Calu3 (cell line): ENCODE measurements at regions not wholly inside any gene's neighbourhood (a gene's known extent, or its start where the extent isn't known, plus 50 kb on each side); places are given as distances from the start of the nearest gene placed in this dataset.

Experiments
- BruUV-seq: library from RNA; stranded (reverse); fragments of 400-500 nt; replicated peaks from 2 replicates; lab custom pipeline; 2021; lab: Mats Ljungman, UMichigan
- CTCF ChIA-PET: fragments of 300-600 bp; sonication (Branson Sonifier 250); formaldehyde crosslinking; loops from one replicate; lab custom pipeline; 2022; ENCODE audit warnings: antibody characterized with exemption; lab: Charles Lee
- DNase-seq: peaks from one replicate; pipeline ENCODE4 v3.0.0; 2022
- H3K27ac Mint-ChIP-seq: one replicate; pipeline ENCODE4 v1.8.0; 2022; ENCODE audit warnings: mixed read lengths; ENCODE audit not compliant: unreplicated experiment
- H3K27me3 Mint-ChIP-seq: one replicate; pipeline ENCODE4 v1.8.0; 2022; ENCODE audit warnings: mixed read lengths; ENCODE audit not compliant: unreplicated experiment
- H3K36me3 Mint-ChIP-seq: one replicate; pipeline ENCODE4 v1.8.0; 2022; ENCODE audit warnings: mild to moderate bottlenecking, moderate library complexity, mixed read lengths; ENCODE audit not compliant: insufficient read depth, unreplicated experiment
- H3K4me1 Mint-ChIP-seq: one replicate; pipeline ENCODE4 v1.8.0; 2022; ENCODE audit warnings: mild to moderate bottlenecking, low read depth, mixed read lengths; ENCODE audit not compliant: unreplicated experiment
- H3K4me3 Mint-ChIP-seq: one replicate; pipeline ENCODE4 v1.8.0; 2022; ENCODE audit warnings: mild to moderate bottlenecking, low read depth, moderate library complexity, mixed read lengths; ENCODE audit not compliant: unreplicated experiment
- H3K9me3 Mint-ChIP-seq: one replicate; pipeline ENCODE4 v1.8.0; 2022; ENCODE audit warnings: low read depth, mixed read lengths; ENCODE audit not compliant: unreplicated experiment
- intact Hi-C: fragments of 100-400 bp; cut with micrococcal nuclease; formaldehyde crosslinking; loops from one replicate; pipeline ENCODE4 v1.10.0; 2022; ENCODE audit not compliant: unreplicated experiment
- TF ChIP-seq, protein P1 (sequence below): fragments of 200-600 bp; IDR thresholded peaks from one replicate; pipeline ENCODE4 v1.8.0; 2022; ENCODE audit warnings: antibody characterized with exemption; ENCODE audit not compliant: unreplicated experiment

DNA sequence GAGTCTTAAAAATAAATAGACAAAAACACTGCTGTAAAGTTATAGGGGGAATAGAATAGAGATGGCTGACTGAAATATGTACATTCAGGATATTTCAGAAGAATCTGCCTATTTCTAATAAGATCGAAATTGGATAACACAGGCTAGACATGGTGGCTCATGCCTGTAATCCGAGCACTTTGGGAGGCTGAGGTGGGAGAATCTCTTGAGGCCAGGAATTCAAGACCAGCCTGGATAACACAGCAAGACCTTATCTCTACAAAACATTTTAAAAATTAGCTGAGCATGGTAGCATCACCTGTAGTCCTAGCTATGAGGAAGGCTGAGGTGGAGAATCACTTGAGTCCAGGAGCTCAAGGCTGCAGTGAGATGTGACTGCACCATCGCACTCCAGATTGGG lies 146.6 kb upstream of the CCDC150 start:
- Mint-ChIP-seq H3K27ac (no peak overlapping the region), H3K27me3 (no peaks in the 10 kb centered on the region)

DNA sequence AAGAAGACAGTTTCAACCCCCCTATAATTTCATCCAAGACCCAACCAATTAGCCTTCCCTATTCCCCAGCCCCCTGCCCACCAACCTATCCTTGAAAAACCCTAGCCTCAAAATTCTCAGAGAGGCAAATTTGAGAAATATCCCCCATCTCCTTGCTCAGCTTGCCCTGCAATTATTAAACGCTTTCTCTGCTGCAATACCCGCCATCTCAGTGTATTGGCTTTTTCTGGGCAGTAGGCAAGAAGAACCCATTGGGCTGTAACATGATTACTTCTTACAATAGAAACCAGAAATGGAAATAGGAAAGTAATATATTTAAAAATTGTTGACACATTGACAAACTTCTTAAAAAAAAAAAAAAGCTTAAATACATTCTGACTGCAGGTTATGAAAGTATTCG lies 140.6 kb upstream of the CCDC150 start:
- CTCF ChIA-PET, result no interaction called here
- Mint-ChIP-seq H3K4me3 (no peak overlapping the region), H3K36me3 (peaks cover 4% of the 10 kb centered on the region), H3K27me3 (no peaks in the 10 kb centered on the region), H3K4me1 (no peaks in the 10 kb centered on the region), H3K27ac (no peak overlapping the region), H3K9me3 (peaks cover 8% of the 10 kb centered on the region)
- TF ChIP-seq, protein P1, sequence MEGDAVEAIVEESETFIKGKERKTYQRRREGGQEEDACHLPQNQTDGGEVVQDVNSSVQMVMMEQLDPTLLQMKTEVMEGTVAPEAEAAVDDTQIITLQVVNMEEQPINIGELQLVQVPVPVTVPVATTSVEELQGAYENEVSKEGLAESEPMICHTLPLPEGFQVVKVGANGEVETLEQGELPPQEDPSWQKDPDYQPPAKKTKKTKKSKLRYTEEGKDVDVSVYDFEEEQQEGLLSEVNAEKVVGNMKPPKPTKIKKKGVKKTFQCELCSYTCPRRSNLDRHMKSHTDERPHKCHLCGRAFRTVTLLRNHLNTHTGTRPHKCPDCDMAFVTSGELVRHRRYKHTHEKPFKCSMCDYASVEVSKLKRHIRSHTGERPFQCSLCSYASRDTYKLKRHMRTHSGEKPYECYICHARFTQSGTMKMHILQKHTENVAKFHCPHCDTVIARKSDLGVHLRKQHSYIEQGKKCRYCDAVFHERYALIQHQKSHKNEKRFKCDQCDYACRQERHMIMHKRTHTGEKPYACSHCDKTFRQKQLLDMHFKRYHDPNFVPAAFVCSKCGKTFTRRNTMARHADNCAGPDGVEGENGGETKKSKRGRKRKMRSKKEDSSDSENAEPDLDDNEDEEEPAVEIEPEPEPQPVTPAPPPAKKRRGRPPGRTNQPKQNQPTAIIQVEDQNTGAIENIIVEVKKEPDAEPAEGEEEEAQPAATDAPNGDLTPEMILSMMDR, result no peak
- DNase-seq, result no peak
- BruUV-seq, result no TSS peak
- intact Hi-C loops, result no loop called here

More for the DNA sequence above, 146.6 kb upstream of the CCDC150 start:
- no peak overlapping the region for H3K4me3 Mint-ChIP-seq
- CTCF ChIA-PET, result no interaction called here
- H3K36me3 Mint-ChIP-seq, result peaks cover 4% of the 10 kb centered on the region
- intact Hi-C loops, result no loop called here
- H3K4me1 Mint-ChIP-seq, result no peaks in the 10 kb centered on the region
- peaks cover 5% of the 10 kb centered on the region for H3K9me3 Mint-ChIP-seq
- BruUV-seq, result no TSS peak
- TF ChIP-seq, protein P1, result no peak
- DNase-seq, result no peak

DNA sequence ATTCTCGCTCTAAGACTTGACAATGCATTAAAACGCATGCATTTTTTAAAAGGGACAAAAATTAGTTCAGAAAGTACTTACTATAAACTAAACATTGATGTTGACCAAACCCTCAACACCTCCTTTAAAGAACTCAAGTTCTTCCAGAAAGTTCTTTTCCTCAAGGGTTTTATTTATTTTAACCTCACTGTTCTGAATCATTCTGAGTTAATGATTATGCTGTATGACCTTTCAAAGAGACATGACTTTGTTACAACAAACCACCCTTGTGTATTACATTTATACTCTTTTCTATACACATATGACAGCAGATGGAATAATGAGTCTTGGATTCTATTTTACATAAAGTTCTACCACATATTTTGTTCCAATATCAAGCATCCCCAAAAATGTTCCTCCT lies 139.8 kb upstream of the CCDC150 start:
- H3K27ac Mint-ChIP-seq, result no peak overlapping the region
- no peak overlapping the region for H3K4me3 Mint-ChIP-seq
- H3K4me1 Mint-ChIP-seq, result no peaks in the 10 kb centered on the region
- TF ChIP-seq, protein P1, result no peak
- intact Hi-C loops, result no loop called here
- peaks cover 8% of the 10 kb centered on the region for H3K9me3 Mint-ChIP-seq
- BruUV-seq, result no TSS peak
- H3K27me3 Mint-ChIP-seq, result no peaks in the 10 kb centered on the region
- CTCF ChIA-PET, result no interaction called here
- DNase-seq, result no peak
- H3K36me3 Mint-ChIP-seq, result peaks cover 4% of the 10 kb centered on the region

- no peak overlapping the region for H3K27ac Mint-ChIP-seq
Observed at GRCh38 chr2:196500686-196501431, 138.7 kb upstream of the CCDC150 start.

More at GRCh38 chr2:196500686-196501431, 138.7 kb upstream of the CCDC150 start:
- TF ChIP-seq, protein P1, result no peak
- CTCF ChIA-PET, result interaction anchor here (0.7 kb wide), 1 partner anchor 207 kb away, joined by 4 read pairs; no protein-coding TSS in a partner anchor
- no peaks in the 10 kb centered on the region for H3K27me3 Mint-ChIP-seq
- no peak for DNase-seq
- H3K36me3 Mint-ChIP-seq, result peaks cover 4% of the 10 kb centered on the region
- no TSS peak for BruUV-seq
- no peaks in the 10 kb centered on the region for H3K4me1 Mint-ChIP-seq
- peaks cover 8% of the 10 kb centered on the region for H3K9me3 Mint-ChIP-seq
- H3K4me3 Mint-ChIP-seq, result no peak overlapping the region
- intact Hi-C loops, result no loop called here
